HL-60/S4 treated with retinoic acid at 250 ng/mL for 4 days and 3 days (cell line): ENCODE measurements at regions not wholly inside any gene's neighbourhood (a gene's known extent, or its start where the extent isn't known, plus 50 kb on each side); places are given as distances from the start of the nearest gene placed in this dataset.

Experiments used
- in situ Hi-C: fragments of 300-500 bp; cut with MboI; formaldehyde crosslinking; loops from 2 replicates; pipeline ENCODE4 v1.7.0; 2022; ENCODE audit warnings: low sequenced_read_pairs

- in situ Hi-C loops: no loop called here
Observed at GRCh38 chr14:34004881-34005280, 54.0 kb upstream of the EGLN3 start.

- in situ Hi-C loops: no loop called here
Observed at GRCh38 chr14:34003691-34004090, 52.8 kb upstream of the EGLN3 start.

- in situ Hi-C loops: no loop called here
Observed at GRCh38 chr14:34003082-34003668, 52.3 kb upstream of the EGLN3 start.
